HG03565 (cell line): ENCODE measurements at regions not wholly inside any gene's neighbourhood (a gene's known extent, or its start where the extent isn't known, plus 50 kb on each side); places are given as distances from the start of the nearest gene placed in this dataset.
"Not testable (repeated sequence)": the region's sequence is repeated elsewhere in the genome, so short reads cannot be mapped to it uniquely, and the experiment has no call there.

Experiments used
- ATAC-seq: cut with Tn5 transposase; IDR thresholded peaks from one replicate; pipeline ENCODE4 v1.9.1; 2021; ENCODE audit warnings: mild to moderate bottlenecking, moderate library complexity; ENCODE audit not compliant: unreplicated experiment

- ATAC-seq, result no peak
These were observed 54.0 kb downstream of the RFPL4B start for GRCh38 chr6:112401083-112401482.

GRCh38 chr6:112407101-112407590 is 60.0 kb downstream of the RFPL4B start:
- ATAC-seq, result no peak

GRCh38 chr6:112408522-112408921 is 61.4 kb downstream of the RFPL4B start:
- ATAC-seq, result no peak

GRCh38 chr6:112409311-112409710 is 62.2 kb downstream of the RFPL4B start:
- ATAC-seq, result no peak

DNA sequence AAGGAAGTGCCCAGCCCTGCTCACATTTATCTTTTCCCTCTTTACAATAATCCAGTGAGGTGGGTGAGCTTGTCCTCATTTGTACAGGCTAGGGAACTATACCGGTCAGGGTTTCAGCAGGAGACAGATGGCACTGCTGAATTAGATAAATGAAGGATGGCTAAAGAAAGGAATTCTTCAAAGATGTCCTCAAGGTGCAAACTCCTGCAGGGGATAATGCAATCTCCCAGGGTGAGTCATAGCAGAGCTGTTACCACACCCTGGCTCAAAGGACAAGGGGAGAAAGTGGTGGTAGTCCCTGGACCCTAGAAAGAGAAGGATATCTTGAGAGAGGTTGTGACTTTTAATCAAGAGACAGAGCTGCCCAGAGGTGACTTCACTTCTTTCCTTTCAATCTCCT is 66.7 kb downstream of the RFPL4B start:
- ATAC-seq, result no peak

GRCh38 chr6:112415366-112415765 is 68.2 kb downstream of the RFPL4B start:
- ATAC-seq, result no peak

DNA sequence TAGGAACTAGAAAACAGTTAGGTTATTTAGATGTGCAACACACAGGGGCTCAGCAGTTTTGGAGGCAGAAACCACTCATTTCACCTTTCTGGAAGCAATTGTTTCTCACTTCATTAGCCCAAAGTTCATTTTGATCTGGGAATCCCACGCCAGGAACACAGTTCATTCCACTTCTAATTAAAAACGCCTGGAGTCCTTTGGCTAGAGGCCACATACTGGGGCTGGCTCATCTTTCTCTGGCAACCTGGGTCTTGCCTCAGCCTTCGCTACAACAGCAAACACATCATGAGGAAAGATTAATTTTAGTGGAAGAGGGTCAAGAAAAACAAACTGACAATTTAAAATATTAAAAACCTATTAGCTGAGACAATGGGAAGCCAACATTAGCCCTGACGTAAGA is 69.7 kb downstream of the RFPL4B start:
- no peak for ATAC-seq

- ATAC-seq, result not testable (repeated sequence)
These were observed 79.9 kb downstream of the RFPL4B start for GRCh38 chr6:112427011-112427410.

DNA sequence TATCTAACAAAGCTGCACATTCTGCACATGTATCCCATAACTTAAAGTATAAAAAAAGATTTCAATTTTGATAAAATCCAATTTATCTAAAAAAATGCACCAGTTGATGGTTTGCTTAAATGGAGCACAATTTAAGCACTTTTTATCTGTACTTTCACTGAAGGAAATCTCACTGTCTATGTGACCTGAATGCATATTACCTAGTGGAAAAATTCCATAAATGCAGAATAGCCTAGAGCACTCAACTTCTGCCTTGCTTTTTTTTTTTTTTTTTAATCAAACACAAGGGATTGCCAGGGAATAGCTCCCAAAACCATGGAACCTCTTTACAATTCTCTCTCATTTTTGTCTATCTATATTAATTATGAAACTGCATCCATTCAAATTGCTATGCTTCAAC is 80.4 kb downstream of the RFPL4B start:
- ATAC-seq, result no peak

DNA sequence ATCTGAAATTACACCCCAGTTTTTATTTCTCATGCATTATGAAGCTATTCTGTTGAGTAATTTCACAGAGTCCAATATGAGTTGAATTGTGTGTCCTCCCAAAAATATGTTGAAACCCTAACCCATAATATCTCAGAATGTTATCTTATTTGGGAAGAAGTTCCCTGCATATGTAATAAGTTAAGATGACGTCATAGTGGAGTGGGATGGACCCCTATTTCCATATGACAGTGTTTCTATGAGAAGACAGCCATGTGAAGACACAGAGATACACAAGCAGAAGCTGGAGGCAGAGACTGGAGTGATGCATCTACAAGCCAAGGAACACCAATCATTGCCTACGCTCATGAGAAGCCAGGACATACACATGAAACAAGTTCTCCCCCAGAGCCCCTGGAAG is 81.3 kb downstream of the RFPL4B start:
- ATAC-seq, result no peak

- no peak for ATAC-seq
These were observed 82.1 kb downstream of the RFPL4B start for GRCh38 chr6:112429226-112429625.

- ATAC-seq, result no peak
These were observed 84.7 kb downstream of the RFPL4B start for GRCh38 chr6:112431803-112432202.

- ATAC-seq, result no peak
These were observed 85.7 kb downstream of the RFPL4B start for GRCh38 chr6:112432853-112433252.

GRCh38 chr6:112433457-112433856 is 86.3 kb downstream of the RFPL4B start:
- ATAC-seq, result no peak

GRCh38 chr6:112434896-112435435 is 87.8 kb downstream of the RFPL4B start:
- ATAC-seq, result no peak

DNA sequence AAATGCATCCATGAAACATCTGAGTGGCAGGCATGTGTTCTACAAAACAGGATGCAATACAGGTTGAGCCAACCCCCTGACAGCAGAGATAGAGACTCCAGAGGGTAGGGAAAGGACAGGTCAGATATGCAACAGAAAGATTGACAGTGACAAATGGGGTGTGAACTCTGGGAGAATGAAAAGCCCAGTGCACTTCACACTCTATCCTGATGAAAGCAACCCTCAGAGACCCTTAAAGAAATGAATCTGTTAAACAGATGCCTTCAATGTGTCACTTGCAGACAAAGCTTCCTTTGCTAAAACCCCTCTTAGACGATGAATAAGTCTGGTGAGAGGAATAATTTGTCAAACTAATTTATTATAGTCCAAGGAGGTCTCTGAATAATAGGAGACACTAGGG is 89.9 kb downstream of the RFPL4B start:
- ATAC-seq, result no peak

DNA sequence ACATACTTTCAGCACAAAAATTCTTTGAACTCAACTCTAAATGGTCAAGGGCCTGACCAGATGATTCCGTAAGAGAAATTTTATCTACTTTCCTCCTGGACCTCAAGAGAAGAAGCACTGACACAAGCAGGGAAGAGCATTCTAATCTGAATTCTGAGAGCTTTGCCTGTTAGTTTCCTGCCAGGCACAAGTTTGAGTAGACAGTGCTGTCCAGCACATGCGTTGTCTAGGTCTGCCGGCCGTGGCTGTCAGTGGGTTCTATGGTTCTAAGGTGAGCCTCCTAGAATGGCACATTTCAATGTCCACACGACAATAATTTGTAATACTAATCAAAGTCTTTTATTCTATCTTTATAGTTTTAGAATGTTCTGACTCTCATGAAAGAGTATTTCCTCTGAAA is 91.9 kb downstream of the RFPL4B start:
- no peak for ATAC-seq

DNA sequence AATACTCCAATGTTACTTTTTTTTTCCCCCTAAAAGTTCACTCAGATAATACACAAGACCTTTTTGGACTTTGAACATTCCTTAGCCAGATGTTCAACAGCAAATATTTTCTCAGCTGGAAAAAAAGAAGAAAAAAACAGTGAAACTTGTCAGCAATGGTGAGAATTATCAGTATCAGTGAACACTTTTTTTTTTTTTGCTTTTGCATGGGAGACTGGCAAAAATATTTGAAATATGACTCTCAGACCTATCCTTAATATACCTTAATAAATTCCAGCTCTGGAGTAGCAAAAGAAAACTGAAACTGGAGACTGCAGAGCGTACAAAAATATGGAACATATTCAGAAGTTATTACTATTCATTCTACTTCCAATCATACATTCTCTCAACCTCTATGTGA is 92.3 kb downstream of the RFPL4B start:
- no peak for ATAC-seq

DNA sequence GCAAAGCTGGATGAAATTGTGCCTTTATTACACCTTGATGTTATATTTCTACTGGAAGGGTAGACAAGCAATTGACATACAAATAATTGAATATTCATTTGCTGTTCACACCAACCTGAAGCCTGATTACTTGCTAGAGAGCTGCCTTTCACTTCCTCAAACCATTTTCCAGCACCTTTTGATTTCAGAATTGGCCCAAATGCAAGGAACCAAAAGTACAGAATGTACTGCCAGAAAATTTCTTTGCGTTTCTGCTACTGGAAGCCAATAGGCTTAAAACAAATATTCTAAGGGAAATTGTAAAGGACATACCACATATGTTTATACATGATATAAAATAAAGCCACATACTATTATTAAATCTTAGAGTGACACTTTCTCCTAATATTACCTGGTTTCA is 94.5 kb downstream of the RFPL4B start:
- ATAC-seq, result no peak

- no peak for ATAC-seq
These were observed 96.3 kb downstream of the RFPL4B start for GRCh38 chr6:112443179-112444065.

DNA sequence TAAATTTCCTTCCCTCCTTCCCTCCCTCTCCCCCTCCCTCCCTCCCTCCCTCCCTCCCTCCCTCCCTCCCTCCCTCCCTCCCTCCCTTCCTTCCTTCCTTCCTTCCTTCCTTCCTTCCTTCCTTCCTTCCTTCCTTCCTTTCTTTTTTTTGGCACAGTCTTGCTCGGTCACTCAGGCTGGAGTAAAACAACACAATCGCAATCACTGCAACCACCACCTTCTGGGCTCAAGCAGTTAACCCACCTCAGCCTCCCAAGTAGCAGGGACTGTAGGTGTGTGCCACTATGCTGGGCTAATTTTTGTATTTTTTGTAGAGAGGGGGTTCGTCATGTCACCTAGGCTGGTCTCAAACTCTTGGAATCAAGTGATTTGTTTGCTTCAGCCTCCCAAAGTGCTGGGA is 101.7 kb downstream of the RFPL4B start:
- not testable (repeated sequence) for ATAC-seq

- ATAC-seq, result no peak
These were observed 103.5 kb downstream of the RFPL4B start for GRCh38 chr6:112450663-112451062.
